Kidney epithelial cell (primary cell): ENCODE measurements at regions not wholly inside any gene's neighbourhood (a gene's known extent, or its start where the extent isn't known, plus 50 kb on each side); places are given as distances from the start of the nearest gene placed in this dataset.

ENCODE experiments used
- DNase-seq: peaks from one replicate; pipeline ENCODE4 v3.0.0-alpha.2; 2010; ENCODE audit warnings: low read depth
- H3K27me3 ChIP-seq: 2 replicates; pipeline ENCODE4 v1.6.0; 2011; ENCODE audit warnings: low read length; ENCODE audit not compliant: control insufficient read depth, insufficient read depth
- H3K36me3 ChIP-seq: 2 replicates; pipeline ENCODE4 v1.5.1; 2011; ENCODE audit warnings: low read length; ENCODE audit not compliant: control insufficient read depth, insufficient read depth
- H3K4me3 ChIP-seq: 2 replicates; pipeline ENCODE4 v1.5.1; 2011; ENCODE audit warnings: low read depth, mild to moderate bottlenecking, control low read depth, low read length
- CTCF ChIP-seq: IDR thresholded peaks from 2 replicates; pipeline ENCODE4 v1.5.1; 2011; ENCODE audit warnings: mild to moderate bottlenecking, moderate library complexity, low read length, control low read depth, inconsistent platforms; ENCODE audit not compliant: insufficient read depth, poor library complexity, severe bottlenecking

DNA sequence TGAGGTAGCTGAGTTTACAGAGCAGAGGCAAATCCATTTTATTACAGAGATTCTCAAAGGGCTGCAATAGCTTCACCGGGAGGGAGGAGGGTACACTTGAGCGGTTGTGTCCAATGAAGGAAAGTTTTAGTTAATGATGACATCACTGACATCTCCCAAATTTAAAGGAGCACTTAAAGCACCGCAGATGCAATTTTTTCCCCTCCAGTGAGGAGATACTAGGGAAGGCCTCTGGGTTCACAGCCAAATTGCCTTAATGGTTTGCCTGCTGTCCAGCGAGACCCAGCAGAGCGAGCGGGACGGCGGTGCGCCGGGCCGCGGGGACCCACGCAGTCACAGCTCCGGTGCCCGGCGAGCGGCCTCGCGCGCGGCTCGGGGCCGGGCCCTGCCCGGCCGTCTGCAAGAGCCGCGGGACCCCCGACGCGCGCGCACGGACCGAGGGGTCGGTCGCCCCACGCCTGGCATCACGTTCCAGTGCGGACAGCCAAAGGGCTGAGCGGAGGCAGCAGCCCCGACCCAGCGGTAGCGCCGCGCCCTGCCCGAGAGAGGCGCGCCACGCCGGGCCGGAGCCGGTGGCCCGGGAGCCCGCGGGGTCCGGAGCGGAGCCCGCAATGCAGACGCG, 160.5 kb upstream of the CHRNA7 start:
- no peak for TF ChIP-seq CTCF
- H3K4me3 ChIP-seq = peak overlapping the region; percentile 58
- DNase-seq = no peak
- H3K27me3 ChIP-seq = peaks cover 8% of the 10 kb centered on the region
- no peaks in the 10 kb centered on the region for H3K36me3 ChIP-seq

GRCh38 chr15:31870328-31871165, 159.8 kb upstream of the CHRNA7 start, which contains the start of gene OTUD7A:
TSS of gene OTUD7A (minus strand) at chr15:31870673.
- no peak for TF ChIP-seq CTCF
- Histone ChIP-seq H3K36me3 (no peaks in the 10 kb centered on the region), H3K27me3 (peaks cover 8% of the 10 kb centered on the region), H3K4me3 (peak within 1 kb of the TSS; percentile 58)
- DNase-seq = peak; percentile 14

DNA sequence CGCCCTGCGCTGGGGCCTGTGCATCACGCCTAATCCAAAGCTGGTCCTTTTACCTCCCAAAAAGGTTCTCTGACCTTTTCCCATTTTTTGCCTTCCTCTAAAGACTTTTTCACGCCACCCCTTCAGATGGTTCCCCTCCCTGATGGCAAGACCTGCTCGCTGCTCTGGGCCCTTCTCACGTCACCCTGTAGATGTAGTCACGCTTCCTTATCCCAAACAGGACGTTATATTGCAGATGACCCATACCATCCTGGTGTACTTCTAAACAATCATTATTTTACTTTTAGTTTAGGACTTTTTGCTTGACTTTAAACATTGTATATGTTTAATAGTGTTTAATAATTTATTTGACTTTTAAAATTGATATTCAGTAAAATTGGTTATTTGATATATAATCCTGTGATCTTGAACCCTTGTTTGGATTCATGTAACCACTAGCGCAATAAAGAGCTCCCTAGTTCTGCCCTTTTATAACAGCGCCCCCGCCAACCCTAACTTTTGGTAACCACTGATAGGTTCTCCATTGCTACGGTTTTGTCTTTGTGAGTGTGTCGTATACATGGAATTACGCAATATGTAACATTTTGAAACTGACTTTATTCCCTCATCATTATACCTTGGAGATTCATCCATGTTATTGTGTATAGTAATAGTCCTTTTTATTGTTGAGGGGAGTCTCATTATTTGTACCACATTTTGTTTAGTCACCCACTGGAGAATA, 159.0 kb upstream of the CHRNA7 start:
- Histone ChIP-seq H3K27me3 (peaks cover 8% of the 10 kb centered on the region), H3K4me3 (peak overlapping the region; percentile 58), H3K36me3 (no peaks in the 10 kb centered on the region)
- TF ChIP-seq CTCF = no peak
- no peak for DNase-seq

DNA sequence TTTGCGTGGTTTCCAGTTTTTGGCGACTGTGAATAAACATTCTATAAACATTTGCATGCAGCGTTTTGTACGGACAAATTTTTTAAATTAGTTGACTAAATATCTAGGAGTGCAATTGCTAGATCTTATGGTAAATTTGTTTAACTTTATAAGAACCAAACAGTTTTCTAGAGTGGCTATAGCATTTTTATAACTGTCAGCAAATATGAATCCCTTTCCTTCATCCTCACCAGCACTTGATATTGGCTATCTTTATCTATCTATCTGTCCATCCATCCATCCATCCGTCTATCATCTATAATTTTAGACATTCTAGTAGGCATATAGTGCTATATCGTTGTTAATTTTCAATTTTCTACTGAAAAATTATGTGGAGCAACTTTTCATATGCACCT, 158.4 kb upstream of the CHRNA7 start:
- no peak for DNase-seq
- Histone ChIP-seq H3K4me3 (no peak overlapping the region), H3K27me3 (peaks cover 8% of the 10 kb centered on the region), H3K36me3 (no peaks in the 10 kb centered on the region)
- TF ChIP-seq CTCF = no peak

GRCh38 chr15:31887246-31887645, 143.1 kb upstream of the CHRNA7 start:
- peak; percentile 18 for TF ChIP-seq CTCF

More at GRCh38 chr15:31887246-31887645, 143.1 kb upstream of the CHRNA7 start:
- Histone ChIP-seq H3K27me3 (no peaks in the 10 kb centered on the region), H3K4me3 (no peak overlapping the region), H3K36me3 (no peaks in the 10 kb centered on the region)
- DNase-seq = no peak
